B cell (primary cell): ENCODE measurements at regions not wholly inside any gene's neighbourhood (a gene's known extent, or its start where the extent isn't known, plus 50 kb on each side); places are given as distances from the start of the nearest gene placed in this dataset.

Source experiments
- ATAC-seq: fragments of 200-7000 bp; cut with Tn5 transposase; one replicate; pipeline ENCODE4 v1.10.0; 2021; ENCODE audit warnings: low read depth, mild to moderate bottlenecking, moderate number of reproducible peaks, moderate library complexity
- CTCF ChIA-PET: fragments of 350-600 bp; sonication (Branson Sonifier 250); formaldehyde crosslinking; loops from one replicate; lab custom pipeline; 2021; ENCODE audit warnings: antibody characterized with exemption, inconsistent platforms; lab: Charles Lee
- POLR2A ChIA-PET: fragments of 350-600 bp; sonication (Branson Sonifier 250); formaldehyde crosslinking; loops from one replicate; lab custom pipeline; 2021; ENCODE audit warnings: antibody characterized with exemption; lab: Charles Lee
- DNase-seq: peaks from one replicate; pipeline ENCODE4 v3.0.0; 2013
- H2AFZ ChIP-seq: 2 replicates; pipeline ENCODE4 v1.6.1; 2012; ENCODE audit warnings: mild to moderate bottlenecking, low read depth, low read length; ENCODE audit not compliant: insufficient read depth, poor library complexity, severe bottlenecking
- H3K27ac ChIP-seq, 2 donors: 1 replicate in 1 of 2; 2 replicates in 1 of 2; pipeline ENCODE4 v1.5.1; 2012 to 2013; ENCODE audit warnings: low read length in 2 of 2, mild to moderate bottlenecking in 2 of 2, moderate library complexity in 1 of 2
- H3K27me3 ChIP-seq, 4 experiments: fragments of 200-600 bp in 1 of 4; sonication (generic) in 1 of 4; replicated peaks in 1 of 4; 1 replicate in 2 of 4; 2 replicates in 2 of 4; pipeline versions ENCODE4 v1.6.1 to v1.7.0; 2013 to 2016; ENCODE audit warnings: low read length in 3 of 4, mild to moderate bottlenecking in 2 of 4, mixed read lengths in 1 of 4, moderate library complexity in 1 of 4; ENCODE audit not compliant: insufficient read depth in 4 of 4, control insufficient read depth in 3 of 4; ENCODE audit errors: control extremely low read depth in 1 of 4
- H3K36me3 ChIP-seq, 2 experiments: replicated peaks in 1 of 2; 1 replicate in 1 of 2; 2 replicates in 1 of 2; pipeline versions ENCODE4 v1.6.1 to v1.7.1; 2013; ENCODE audit warnings: low read length in 1 of 2; ENCODE audit not compliant: insufficient read depth in 2 of 2, control insufficient read depth in 1 of 2; ENCODE audit errors: control extremely low read depth in 1 of 2, extremely low read depth in 1 of 2
- H3K4me1 ChIP-seq, 2 donors: fragments of 200-600 bp in 1 of 2; sonication (generic) in 1 of 2; 1 replicate in 1 of 2; 2 replicates in 1 of 2; pipeline versions ENCODE4 v1.5.1 to v1.6.1; 2013 to 2017; ENCODE audit warnings: low read length in 2 of 2; ENCODE audit not compliant: control insufficient read depth in 2 of 2, insufficient read depth in 2 of 2
- H3K4me2 ChIP-seq: replicated peaks from 2 replicates; pipeline ENCODE3; 2012; ENCODE audit warnings: mild to moderate bottlenecking, low read depth, low read length; ENCODE audit not compliant: poor library complexity, severe bottlenecking
- H3K4me3 ChIP-seq, 5 experiments: fragments of 200-600 bp in 1 of 5; sonication (generic) in 1 of 5; 1 replicate in 3 of 5; 2 replicates in 2 of 5; pipeline versions ENCODE4 v1.5.1 to v1.7.0; 2011 to 2016; ENCODE audit warnings: low read length in 4 of 5, mild to moderate bottlenecking in 4 of 5, low read depth in 2 of 5, control low read depth in 1 of 5, moderate library complexity in 1 of 5; ENCODE audit not compliant: insufficient read depth in 1 of 5; ENCODE audit errors: control extremely low read depth in 1 of 5, extremely low read depth in 1 of 5
- H3K79me2 ChIP-seq: fragments of 200-600 bp; sonication (generic); one replicate; pipeline ENCODE4 v1.6.0; 2016; ENCODE audit warnings: low read length; ENCODE audit not compliant: control insufficient read depth, insufficient read depth
- H3K9ac ChIP-seq: fragments of 200-600 bp; sonication (generic); 2 replicates; pipeline ENCODE4 v1.6.1; 2017; ENCODE audit warnings: mild to moderate bottlenecking, low read length, moderate library complexity
- H3K9me3 ChIP-seq, 3 donors: one replicate each; pipeline versions ENCODE4 v1.6.1 to v1.7.1; 2013; ENCODE audit warnings: low read length in 2 of 3; ENCODE audit not compliant: control insufficient read depth in 2 of 3, insufficient read depth in 1 of 3; ENCODE audit errors: control extremely low read depth in 1 of 3
- H4K20me1 ChIP-seq: 2 replicates; pipeline ENCODE4 v1.6.0; 2012; ENCODE audit warnings: mild to moderate bottlenecking, low read length; ENCODE audit not compliant: insufficient read depth, control insufficient read depth, poor library complexity, severe bottlenecking
- H3K27ac Mint-ChIP-seq: one replicate; pipeline ENCODE4 v1.8.0; 2021; ENCODE audit warnings: mixed read lengths
- H3K27me3 Mint-ChIP-seq: one replicate; pipeline ENCODE4 v1.8.0; 2021; ENCODE audit warnings: mixed read lengths
- H3K4me1 Mint-ChIP-seq: one replicate; pipeline ENCODE4 v1.8.0; 2021; ENCODE audit warnings: mixed read lengths
- H3K4me3 Mint-ChIP-seq: one replicate; pipeline ENCODE4 v1.8.0; 2021; ENCODE audit warnings: mixed read lengths
- H3K9me3 Mint-ChIP-seq: one replicate; pipeline ENCODE4 v1.8.0; 2022; ENCODE audit warnings: mixed read lengths; ENCODE audit not compliant: insufficient read depth
- EZH2 ChIP-seq: IDR thresholded peaks from 2 replicates; pipeline ENCODE4 v1.6.1; 2012; ENCODE audit warnings: borderline replicate concordance, low read depth, mild to moderate bottlenecking, moderate library complexity, low read length; ENCODE audit not compliant: insufficient read depth, poor library complexity, severe bottlenecking
- WGBS: methylation state at CpG from one replicate; pipeline ENCODE4 v1.1.5; 2013; ENCODE audit warnings: missing lambda C conversion rate; ENCODE audit not compliant: insufficient coverage; 5-methylcytosine and 5-hydroxymethylcytosine counted together
- intact Hi-C: fragments of 100-400 bp; cut with micrococcal nuclease; formaldehyde crosslinking; loops from one replicate; pipeline ENCODE4 v1.10.0; 2022
- TF ChIP-seq, protein P1 (sequence below): fragments of 200-600 bp; IDR thresholded peaks from one replicate; pipeline ENCODE4 v1.8.0; 2022; ENCODE audit warnings: antibody characterized with exemption, mild to moderate bottlenecking

DNA sequence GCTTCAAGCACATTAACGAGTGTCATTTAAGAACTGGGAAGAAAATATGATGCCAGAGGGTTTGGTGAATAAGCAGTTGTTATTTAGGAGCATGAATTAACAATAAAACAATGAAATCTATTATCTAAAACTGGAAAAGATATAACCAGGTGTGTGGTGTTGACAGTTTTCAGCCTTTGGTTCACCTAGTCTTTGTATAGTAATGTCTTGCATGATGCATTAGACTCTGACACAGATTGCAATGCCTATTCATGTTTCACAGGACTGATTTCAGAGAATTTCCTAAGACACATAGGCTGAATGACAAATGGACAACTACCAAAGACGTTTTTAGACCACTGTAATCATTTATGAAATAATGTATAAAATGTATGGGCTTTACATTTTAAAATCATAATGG, 135.1 kb upstream of the CAV2 start:
- DNase-seq (no peak), ATAC-seq (no peak)
- Histone ChIP-seq H3K79me2 (no peaks in the 10 kb centered on the region), H3K27me3 (peaks cover 0 to 2% (median 0%) of the 10 kb centered on the region in 4 experiments), H3K4me3 (no peak overlapping the region), H3K36me3 (no peaks in the 10 kb centered on the region), H3K9me3 (no peaks in the 10 kb centered on the region), H2AFZ (no peak overlapping the region), H4K20me1 (no peaks in the 10 kb centered on the region), H3K4me2 (no peak overlapping the region), H3K27ac (no peak overlapping the region), H3K9ac (no peak overlapping the region), H3K4me1 (no peaks in the 10 kb centered on the region)
- no CpG with 5 or more reads among the region's 2 CpGs for WGBS
- Mint-ChIP-seq H3K4me3 (no peak overlapping the region), H3K4me1 (no peaks in the 10 kb centered on the region), H3K9me3 (no peaks in the 10 kb centered on the region), H3K27me3 (peaks cover 14% of the 10 kb centered on the region), H3K27ac (no peak overlapping the region)
- ChIA-PET POLR2A (no interaction called here), CTCF (no interaction called here)
- TF ChIP-seq, protein P1, sequence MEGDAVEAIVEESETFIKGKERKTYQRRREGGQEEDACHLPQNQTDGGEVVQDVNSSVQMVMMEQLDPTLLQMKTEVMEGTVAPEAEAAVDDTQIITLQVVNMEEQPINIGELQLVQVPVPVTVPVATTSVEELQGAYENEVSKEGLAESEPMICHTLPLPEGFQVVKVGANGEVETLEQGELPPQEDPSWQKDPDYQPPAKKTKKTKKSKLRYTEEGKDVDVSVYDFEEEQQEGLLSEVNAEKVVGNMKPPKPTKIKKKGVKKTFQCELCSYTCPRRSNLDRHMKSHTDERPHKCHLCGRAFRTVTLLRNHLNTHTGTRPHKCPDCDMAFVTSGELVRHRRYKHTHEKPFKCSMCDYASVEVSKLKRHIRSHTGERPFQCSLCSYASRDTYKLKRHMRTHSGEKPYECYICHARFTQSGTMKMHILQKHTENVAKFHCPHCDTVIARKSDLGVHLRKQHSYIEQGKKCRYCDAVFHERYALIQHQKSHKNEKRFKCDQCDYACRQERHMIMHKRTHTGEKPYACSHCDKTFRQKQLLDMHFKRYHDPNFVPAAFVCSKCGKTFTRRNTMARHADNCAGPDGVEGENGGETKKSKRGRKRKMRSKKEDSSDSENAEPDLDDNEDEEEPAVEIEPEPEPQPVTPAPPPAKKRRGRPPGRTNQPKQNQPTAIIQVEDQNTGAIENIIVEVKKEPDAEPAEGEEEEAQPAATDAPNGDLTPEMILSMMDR: no peak
- no peak for TF ChIP-seq EZH2
- intact Hi-C loops: no loop called here

DNA sequence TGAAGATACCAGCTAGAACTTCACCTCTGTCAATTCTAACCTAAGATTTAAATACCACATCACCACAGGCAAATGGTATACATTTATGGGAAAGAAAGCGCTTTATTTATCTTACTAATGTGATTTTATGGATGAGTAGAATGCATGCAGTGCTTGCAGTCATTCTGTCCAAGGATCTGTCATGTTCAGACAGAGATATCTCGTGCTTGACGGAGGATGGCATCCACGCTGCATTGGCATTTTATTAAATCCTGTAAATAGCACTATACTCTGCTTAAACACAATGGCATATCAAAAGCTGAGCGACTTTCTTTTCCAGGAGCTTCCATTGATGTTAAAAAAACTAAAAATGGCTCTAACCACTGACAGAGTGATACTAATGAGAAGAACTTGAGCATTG, 133.7 kb upstream of the CAV2 start:
- Mint-ChIP-seq H3K4me3 (no peak overlapping the region), H3K27ac (no peak overlapping the region), H3K9me3 (no peaks in the 10 kb centered on the region), H3K4me1 (no peaks in the 10 kb centered on the region), H3K27me3 (peaks cover 17% of the 10 kb centered on the region)
- Histone ChIP-seq H3K9ac (no peak overlapping the region), H3K79me2 (no peaks in the 10 kb centered on the region), H3K27me3 (peaks cover 0 to 2% (median 0%) of the 10 kb centered on the region in 4 experiments), H3K36me3 (no peaks in the 10 kb centered on the region), H2AFZ (no peak overlapping the region), H3K27ac (no peak overlapping the region), H3K4me3 (no peak overlapping the region), H3K9me3 (no peaks in the 10 kb centered on the region), H3K4me1 (no peaks in the 10 kb centered on the region), H3K4me2 (no peak overlapping the region), H4K20me1 (no peaks in the 10 kb centered on the region)
- no CpG with 5 or more reads among the region's 5 CpGs for WGBS
- ChIA-PET POLR2A (no interaction called here), CTCF (no interaction called here)
- ATAC-seq (no peak), DNase-seq (no peak)
- TF ChIP-seq EZH2: no peak
- TF ChIP-seq, protein P1: no peak
- intact Hi-C loops: no loop called here
